ENCODE measurements at regions not wholly inside any gene's neighbourhood (a gene's known extent, or its start where the extent isn't known, plus 50 kb on each side); places are given as distances from the start of the nearest gene placed in this dataset.

DNA sequence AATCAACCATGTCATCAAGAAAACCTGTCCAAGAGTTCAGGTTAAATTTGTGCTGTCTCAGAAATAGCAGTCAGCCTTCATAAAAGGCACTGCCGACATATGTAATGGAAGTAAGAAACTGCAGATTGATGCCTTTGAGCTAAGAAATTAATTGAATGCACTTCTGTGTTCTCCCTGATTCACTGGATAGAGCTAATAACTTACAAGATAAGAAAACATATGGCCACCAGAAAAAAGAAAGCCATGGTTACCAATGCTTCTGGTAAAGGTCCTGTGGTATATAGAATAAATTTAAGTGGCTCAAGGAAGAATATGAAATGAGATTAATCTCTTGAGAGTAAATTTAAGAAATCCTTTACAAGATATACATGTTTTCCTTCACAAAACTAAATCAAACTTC is 242.5 kb upstream of the UFL1 start:
- no peak for DNase-seq (ENCODE audit: low read depth, low spot score)
- Histone ChIP-seq H3K4me1 (ENCODE audit: control insufficient read depth, insufficient read depth, low read length) (no peaks in the 10 kb centered on the region), H3K27ac (ENCODE audit: low read length) (no peak overlapping the region), H3K4me3 (ENCODE audit: low read depth in 2 of 2, low read length in 2 of 2) (no peak overlapping the region), H3K36me3 (ENCODE audit: control insufficient read depth, insufficient read depth, low read length) (no peaks in the 10 kb centered on the region), H3K9me3 (ENCODE audit: control insufficient read depth, insufficient read depth, low read depth, low read length) (no peaks in the 10 kb centered on the region), H3K27me3 (ENCODE audit: control insufficient read depth, insufficient read depth, low read length) (no peaks in the 10 kb centered on the region)
- POLR2A ChIA-PET = no interaction called here
- TF ChIP-seq, protein P1, sequence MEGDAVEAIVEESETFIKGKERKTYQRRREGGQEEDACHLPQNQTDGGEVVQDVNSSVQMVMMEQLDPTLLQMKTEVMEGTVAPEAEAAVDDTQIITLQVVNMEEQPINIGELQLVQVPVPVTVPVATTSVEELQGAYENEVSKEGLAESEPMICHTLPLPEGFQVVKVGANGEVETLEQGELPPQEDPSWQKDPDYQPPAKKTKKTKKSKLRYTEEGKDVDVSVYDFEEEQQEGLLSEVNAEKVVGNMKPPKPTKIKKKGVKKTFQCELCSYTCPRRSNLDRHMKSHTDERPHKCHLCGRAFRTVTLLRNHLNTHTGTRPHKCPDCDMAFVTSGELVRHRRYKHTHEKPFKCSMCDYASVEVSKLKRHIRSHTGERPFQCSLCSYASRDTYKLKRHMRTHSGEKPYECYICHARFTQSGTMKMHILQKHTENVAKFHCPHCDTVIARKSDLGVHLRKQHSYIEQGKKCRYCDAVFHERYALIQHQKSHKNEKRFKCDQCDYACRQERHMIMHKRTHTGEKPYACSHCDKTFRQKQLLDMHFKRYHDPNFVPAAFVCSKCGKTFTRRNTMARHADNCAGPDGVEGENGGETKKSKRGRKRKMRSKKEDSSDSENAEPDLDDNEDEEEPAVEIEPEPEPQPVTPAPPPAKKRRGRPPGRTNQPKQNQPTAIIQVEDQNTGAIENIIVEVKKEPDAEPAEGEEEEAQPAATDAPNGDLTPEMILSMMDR (IDR thresholded peaks at IDR 0.05) = no peak
- no peak for TF ChIP-seq POLR2AphosphoS5 (IDR thresholded peaks at IDR 0.05; ENCODE audit: low read depth, low read length)
- TF ChIP-seq TCF7L2 (IDR thresholded peaks at IDR 0.05; ENCODE audit: low read depth, low read length) = no peak
- TF ChIP-seq, protein P2, sequence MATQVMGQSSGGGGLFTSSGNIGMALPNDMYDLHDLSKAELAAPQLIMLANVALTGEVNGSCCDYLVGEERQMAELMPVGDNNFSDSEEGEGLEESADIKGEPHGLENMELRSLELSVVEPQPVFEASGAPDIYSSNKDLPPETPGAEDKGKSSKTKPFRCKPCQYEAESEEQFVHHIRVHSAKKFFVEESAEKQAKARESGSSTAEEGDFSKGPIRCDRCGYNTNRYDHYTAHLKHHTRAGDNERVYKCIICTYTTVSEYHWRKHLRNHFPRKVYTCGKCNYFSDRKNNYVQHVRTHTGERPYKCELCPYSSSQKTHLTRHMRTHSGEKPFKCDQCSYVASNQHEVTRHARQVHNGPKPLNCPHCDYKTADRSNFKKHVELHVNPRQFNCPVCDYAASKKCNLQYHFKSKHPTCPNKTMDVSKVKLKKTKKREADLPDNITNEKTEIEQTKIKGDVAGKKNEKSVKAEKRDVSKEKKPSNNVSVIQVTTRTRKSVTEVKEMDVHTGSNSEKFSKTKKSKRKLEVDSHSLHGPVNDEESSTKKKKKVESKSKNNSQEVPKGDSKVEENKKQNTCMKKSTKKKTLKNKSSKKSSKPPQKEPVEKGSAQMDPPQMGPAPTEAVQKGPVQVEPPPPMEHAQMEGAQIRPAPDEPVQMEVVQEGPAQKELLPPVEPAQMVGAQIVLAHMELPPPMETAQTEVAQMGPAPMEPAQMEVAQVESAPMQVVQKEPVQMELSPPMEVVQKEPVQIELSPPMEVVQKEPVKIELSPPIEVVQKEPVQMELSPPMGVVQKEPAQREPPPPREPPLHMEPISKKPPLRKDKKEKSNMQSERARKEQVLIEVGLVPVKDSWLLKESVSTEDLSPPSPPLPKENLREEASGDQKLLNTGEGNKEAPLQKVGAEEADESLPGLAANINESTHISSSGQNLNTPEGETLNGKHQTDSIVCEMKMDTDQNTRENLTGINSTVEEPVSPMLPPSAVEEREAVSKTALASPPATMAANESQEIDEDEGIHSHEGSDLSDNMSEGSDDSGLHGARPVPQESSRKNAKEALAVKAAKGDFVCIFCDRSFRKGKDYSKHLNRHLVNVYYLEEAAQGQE (IDR thresholded peaks at IDR 0.05; ENCODE audit: insufficient read depth in 1 of 2, low read depth in 2 of 2, low read length in 1 of 2) = no peak
- TF ChIP-seq SIN3A (IDR thresholded peaks at IDR 0.05; ENCODE audit: borderline replicate concordance, insufficient read depth, low read depth, low read length) = no peak
- in situ Hi-C loops (cut with HindIII; ENCODE audit: low pct_unique_long_range_greater_than_20kb, low sequenced_read_pairs) = no loop called here
- BruUV-seq (replicated peaks) = no TSS peak
- intact Hi-C loops (cut with micrococcal nuclease; ENCODE audit: unreplicated experiment) = no loop called here
- no peak for ATAC-seq
- CTCF ChIA-PET = no interaction called here

DNA sequence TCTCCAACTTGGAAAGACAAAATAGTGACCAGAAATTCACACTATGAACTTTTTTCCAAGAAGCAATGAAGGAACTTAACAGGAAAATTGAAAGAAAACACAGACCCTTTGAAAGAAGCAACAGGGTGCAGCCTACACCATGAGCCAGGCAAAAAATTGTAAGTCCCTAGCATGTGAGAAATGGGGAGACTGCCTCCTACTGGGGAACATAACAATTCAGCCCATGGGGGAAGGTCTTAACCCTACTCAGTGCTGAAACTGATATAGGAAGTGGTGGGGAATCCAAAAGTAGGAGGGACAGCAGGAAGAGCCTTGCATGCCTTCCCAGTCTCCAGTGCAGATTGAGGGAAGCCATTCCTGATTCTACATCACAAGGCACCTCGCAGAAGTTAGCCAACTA is 235.1 kb upstream of the UFL1 start:
- no peak for TF ChIP-seq POLR2AphosphoS5 (IDR thresholded peaks at IDR 0.05; ENCODE audit: low read depth, low read length)
- TF ChIP-seq SIN3A (IDR thresholded peaks at IDR 0.05; ENCODE audit: borderline replicate concordance, insufficient read depth, low read depth, low read length) = no peak
- TF ChIP-seq, protein P1 (IDR thresholded peaks at IDR 0.05) = no peak
- no peak for TF ChIP-seq TCF7L2 (IDR thresholded peaks at IDR 0.05; ENCODE audit: low read depth, low read length)
- TF ChIP-seq, protein P2 (IDR thresholded peaks at IDR 0.05; ENCODE audit: insufficient read depth in 1 of 2, low read depth in 2 of 2, low read length in 1 of 2) = no peak
- H3K9me3 ChIP-seq (ENCODE audit: control insufficient read depth, insufficient read depth, low read depth, low read length) = no peaks in the 10 kb centered on the region
- no TSS peak for BruUV-seq (replicated peaks)

More for the DNA sequence above, 235.1 kb upstream of the UFL1 start:
- CTCF ChIA-PET = no interaction called here
- intact Hi-C loops (cut with micrococcal nuclease; ENCODE audit: unreplicated experiment) (no loop called here), in situ Hi-C loops (cut with HindIII; ENCODE audit: low pct_unique_long_range_greater_than_20kb, low sequenced_read_pairs) (no loop called here)
- H3K27ac ChIP-seq (ENCODE audit: low read length) = no peak overlapping the region
- H3K4me3 ChIP-seq (ENCODE audit: low read depth in 2 of 2, low read length in 2 of 2) = no peak overlapping the region
- H3K36me3 ChIP-seq (ENCODE audit: control insufficient read depth, insufficient read depth, low read length) = no peaks in the 10 kb centered on the region
- ATAC-seq = no peak
- no peak for DNase-seq (ENCODE audit: low read depth, low spot score)
- POLR2A ChIA-PET = no interaction called here
- no peaks in the 10 kb centered on the region for H3K27me3 ChIP-seq (ENCODE audit: control insufficient read depth, insufficient read depth, low read length)
- no peaks in the 10 kb centered on the region for H3K4me1 ChIP-seq (ENCODE audit: control insufficient read depth, insufficient read depth, low read length)

Measured in Panc1 (cell line).